Mammary epithelial cell (primary cell): ENCODE measurements at regions not wholly inside any gene's neighbourhood (a gene's known extent, or its start where the extent isn't known, plus 50 kb on each side); places are given as distances from the start of the nearest gene placed in this dataset.

Source experiments
- EZH2 ChIP-seq: IDR thresholded peaks from 2 replicates; pipeline ENCODE4 v1.6.1; 2012; ENCODE audit warnings: low read length, inconsistent platforms, borderline replicate concordance
- TF ChIP-seq, protein P1 (sequence below), 2 donors: IDR thresholded peaks in 1 of 2; conservative IDR thresholded peaks in 1 of 2; 2 replicates each; pipeline ENCODE4 v1.5.1; 2011 to 2012; ENCODE audit warnings: inconsistent platforms in 2 of 2, low read length in 2 of 2, mild to moderate bottlenecking in 2 of 2, control low read depth in 1 of 2, low read depth in 1 of 2; ENCODE audit not compliant: insufficient read depth in 1 of 2; ENCODE audit errors: extremely low read depth in 1 of 2

- TF ChIP-seq, protein P1, sequence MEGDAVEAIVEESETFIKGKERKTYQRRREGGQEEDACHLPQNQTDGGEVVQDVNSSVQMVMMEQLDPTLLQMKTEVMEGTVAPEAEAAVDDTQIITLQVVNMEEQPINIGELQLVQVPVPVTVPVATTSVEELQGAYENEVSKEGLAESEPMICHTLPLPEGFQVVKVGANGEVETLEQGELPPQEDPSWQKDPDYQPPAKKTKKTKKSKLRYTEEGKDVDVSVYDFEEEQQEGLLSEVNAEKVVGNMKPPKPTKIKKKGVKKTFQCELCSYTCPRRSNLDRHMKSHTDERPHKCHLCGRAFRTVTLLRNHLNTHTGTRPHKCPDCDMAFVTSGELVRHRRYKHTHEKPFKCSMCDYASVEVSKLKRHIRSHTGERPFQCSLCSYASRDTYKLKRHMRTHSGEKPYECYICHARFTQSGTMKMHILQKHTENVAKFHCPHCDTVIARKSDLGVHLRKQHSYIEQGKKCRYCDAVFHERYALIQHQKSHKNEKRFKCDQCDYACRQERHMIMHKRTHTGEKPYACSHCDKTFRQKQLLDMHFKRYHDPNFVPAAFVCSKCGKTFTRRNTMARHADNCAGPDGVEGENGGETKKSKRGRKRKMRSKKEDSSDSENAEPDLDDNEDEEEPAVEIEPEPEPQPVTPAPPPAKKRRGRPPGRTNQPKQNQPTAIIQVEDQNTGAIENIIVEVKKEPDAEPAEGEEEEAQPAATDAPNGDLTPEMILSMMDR (conservative IDR thresholded peaks at IDR 0.05 in 1 of 2, IDR thresholded peaks at IDR 0.05 in 1 of 2; ENCODE audit: extremely low read depth in 1 of 2, insufficient read depth in 1 of 2, low read depth in 1 of 2, low read length in 2 of 2): no peak
- no peak for TF ChIP-seq EZH2
Measured at GRCh38 chr6:114471450-114471849, 128.6 kb upstream of the HS3ST5 start.
